Left lung (tissue), 4 donors: ENCODE measurements at regions not wholly inside any gene's neighbourhood (a gene's known extent, or its start where the extent isn't known, plus 50 kb on each side); places are given as distances from the start of the nearest gene placed in this dataset.

Source experiments
- ATAC-seq: fragments of 200-7000 bp; cut with Tn5 transposase; one replicate; pipeline ENCODE4 v1.9.1; 2020; ENCODE audit warnings: moderate library complexity
- DNase-seq, 4 donors: peaks; one replicate each; pipeline ENCODE4 v3.0.0-alpha.2; 2013 to 2020
- H3K27ac ChIP-seq, 2 donors: fragments of 200-600 bp; sonication (generic) in 1 of 2; one replicate each; pipeline versions ENCODE4 v1.5.0 to v1.8.0; 2020 to 2021
- H3K27me3 ChIP-seq, 2 donors: fragments of 200-600 bp; sonication (generic) in 1 of 2; one replicate each; pipeline versions ENCODE4 v1.5.0 to v1.8.0; 2020 to 2021
- H3K36me3 ChIP-seq, 2 donors: fragments of 200-600 bp; sonication (generic) in 1 of 2; one replicate each; pipeline versions ENCODE4 v1.5.0 to v1.8.0; 2020 to 2021
- H3K4me1 ChIP-seq, 2 donors: fragments of 200-600 bp; one replicate each; pipeline ENCODE4 v1.8.0; 2021
- H3K4me3 ChIP-seq, 2 donors: fragments of 200-600 bp; sonication (generic) in 1 of 2; one replicate each; pipeline versions ENCODE4 v1.5.0 to v1.8.0; 2020 to 2021; ENCODE audit warnings: mild to moderate bottlenecking in 1 of 2
- H3K9me3 ChIP-seq, 2 donors: fragments of 200-600 bp; sonication (generic) in 1 of 2; one replicate each; pipeline versions ENCODE4 v1.5.0 to v1.8.0; 2020 to 2021
- CTCF ChIP-seq, 2 donors: fragments of 200-600 bp; sonication (generic) in 1 of 2; IDR thresholded peaks; one replicate each; pipeline versions ENCODE4 v1.5.0 to v1.8.0; 2021; ENCODE audit warnings: antibody characterized with exemption in 2 of 2
- intact Hi-C, 2 donors: fragments of 100-400 bp; cut with DNase I; formaldehyde crosslinking; loops; one replicate each; pipeline versions ENCODE4 v1.11.2 to v1.14.2; 2022
- donor health status: DM: no; HTN: yes; CAD: no.
- donor health status: DM: no; HTN: no; CAD: no.

GRCh38 chr9:108168236-108168850, 678.8 kb upstream of the KLF4 start:
- DNase-seq (no peak), ATAC-seq (no peak)
- no peaks in the 10 kb centered on the region for H3K36me3 ChIP-seq
- no peaks in the 10 kb centered on the region for H3K4me1 ChIP-seq
- no peak overlapping the region for H3K27ac ChIP-seq
- peaks cover 0 to 5% of the 10 kb centered on the region in 2 donors for H3K9me3 ChIP-seq
- H3K4me3 ChIP-seq, result no peak overlapping the region
- intact Hi-C loops, result no loop called here
- no peak for TF ChIP-seq CTCF (IDR thresholded peaks at IDR 0.05)
- H3K27me3 ChIP-seq, result no peaks in the 10 kb centered on the region

- no peak overlapping the region for H3K4me3 ChIP-seq
- no peak overlapping the region for H3K27ac ChIP-seq
- intact Hi-C loops, result no loop called here
- H3K9me3 ChIP-seq, result peaks cover 0 to 5% of the 10 kb centered on the region in 2 donors
- ATAC-seq (no peak), DNase-seq (no peak)
- no peaks in the 10 kb centered on the region for H3K27me3 ChIP-seq
- H3K4me1 ChIP-seq, result no peaks in the 10 kb centered on the region
- TF ChIP-seq CTCF (IDR thresholded peaks at IDR 0.05), result no peak
- no peaks in the 10 kb centered on the region for H3K36me3 ChIP-seq
These were observed 677.7 kb upstream of the KLF4 start for GRCh38 chr9:108167136-108167900.

GRCh38 chr9:108166519-108166918, 677.0 kb upstream of the KLF4 start:
- H3K27me3 ChIP-seq, result no peaks in the 10 kb centered on the region
- ATAC-seq (no peak), DNase-seq (no peak)
- H3K27ac ChIP-seq, result no peak overlapping the region
- H3K4me3 ChIP-seq, result no peak overlapping the region
- TF ChIP-seq CTCF (IDR thresholded peaks at IDR 0.05), result no peak
- H3K4me1 ChIP-seq, result no peaks in the 10 kb centered on the region
- H3K9me3 ChIP-seq, result no peaks in the 10 kb centered on the region
- intact Hi-C loops, result no loop called here
- no peaks in the 10 kb centered on the region for H3K36me3 ChIP-seq

- ATAC-seq, result no peak
These were observed 673.9 kb upstream of the KLF4 start for GRCh38 chr9:108163321-108164005.

More at GRCh38 chr9:108163321-108164005, 673.9 kb upstream of the KLF4 start:
- no peak for DNase-seq
- Histone ChIP-seq H3K4me3 (no peak overlapping the region), H3K9me3 (no peaks in the 10 kb centered on the region), H3K27ac (no peak overlapping the region), H3K4me1 (no peaks in the 10 kb centered on the region), H3K36me3 (no peaks in the 10 kb centered on the region), H3K27me3 (no peaks in the 10 kb centered on the region)
- intact Hi-C loops, result no loop called here
- no peak for TF ChIP-seq CTCF (IDR thresholded peaks at IDR 0.05)
